ENCODE measurements at regions not wholly inside any gene's neighbourhood (a gene's known extent, or its start where the extent isn't known, plus 50 kb on each side); places are given as distances from the start of the nearest gene placed in this dataset.
A peak's percentile ranks its signal among the peaks of the same experiment; 100 is the strongest.

- no peak for DNase-seq
These were observed 99.6 kb upstream of the SCG2 start for GRCh38 chr2:223701761-223702160.

- DNase-seq: no peak
These were observed 98.1 kb upstream of the SCG2 start for GRCh38 chr2:223700221-223700620.

GRCh38 chr2:223697892-223698645 lies 95.9 kb upstream of the SCG2 start:
- DNase-seq: no peak

GRCh38 chr2:223697316-223697891 lies 95.2 kb upstream of the SCG2 start:
- no peak for DNase-seq

- peak; percentile 87 for DNase-seq
These were observed 94.6 kb upstream of the SCG2 start for GRCh38 chr2:223696719-223697118.

- peak; percentile 77 for DNase-seq
These were observed 90.2 kb upstream of the SCG2 start for GRCh38 chr2:223692191-223692947.

GRCh38 chr2:223688094-223688835 lies 86.1 kb upstream of the SCG2 start:
- DNase-seq: peak; percentile 84

GRCh38 chr2:223681125-223681524 lies 79.0 kb upstream of the SCG2 start:
- DNase-seq: no peak

- peak; percentile 33 for DNase-seq
These were observed 72.9 kb upstream of the SCG2 start for GRCh38 chr2:223674998-223675609.

- DNase-seq: no peak
These were observed 67.5 kb upstream of the SCG2 start for GRCh38 chr2:223669453-223670225.

- DNase-seq: no peak
These were observed 66.3 kb upstream of the SCG2 start for GRCh38 chr2:223668302-223668998.

- DNase-seq: no peak
These were observed 52.3 kb upstream of the SCG2 start for GRCh38 chr2:223654384-223654915.

GRCh38 chr2:223652902-223653301 lies 50.7 kb upstream of the SCG2 start:
- DNase-seq: no peak

GRCh38 chr2:223652122-223652521 lies 50.0 kb upstream of the SCG2 start:
- no peak for DNase-seq

All from NCI-H69 (cell line).